ENCODE measurements at regions not wholly inside any gene's neighbourhood (a gene's known extent, or its start where the extent isn't known, plus 50 kb on each side); places are given as distances from the start of the nearest gene placed in this dataset.
"Not testable (repeated sequence)": the region's sequence is repeated elsewhere in the genome, so short reads cannot be mapped to it uniquely, and the experiment has no call there.

DNA sequence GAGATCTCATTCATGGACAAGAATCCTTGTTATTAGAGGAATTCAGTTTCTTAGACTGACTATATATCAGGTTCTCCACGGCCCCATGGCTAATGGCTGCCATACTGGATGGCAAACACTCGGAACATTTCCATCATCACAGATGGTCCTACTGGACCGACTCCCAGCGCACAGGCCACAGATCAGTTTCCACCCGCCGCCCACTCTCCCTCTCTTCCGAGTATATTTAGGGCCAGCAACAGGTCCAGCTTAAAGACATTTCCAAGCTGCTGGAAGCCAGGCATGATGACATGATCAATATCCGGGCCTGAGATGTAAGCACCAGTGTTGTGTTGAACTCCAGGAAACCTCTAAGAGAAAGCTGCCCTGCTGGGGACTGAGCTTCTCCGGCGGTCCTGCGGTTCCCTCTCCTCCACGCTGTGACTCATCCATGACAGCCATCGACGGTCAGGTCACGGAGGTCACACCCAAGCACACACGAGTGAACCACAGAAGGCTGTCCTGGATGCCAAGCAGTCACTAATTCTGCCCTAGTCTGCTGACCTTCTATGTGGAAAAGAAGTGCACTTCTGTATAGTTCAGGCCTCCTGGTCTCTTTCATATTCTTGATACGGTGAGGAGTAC, 64.4 kb upstream of the LPCAT1 start:
- DNase-seq, ATAC-seq: not testable (repeated sequence)

DNA sequence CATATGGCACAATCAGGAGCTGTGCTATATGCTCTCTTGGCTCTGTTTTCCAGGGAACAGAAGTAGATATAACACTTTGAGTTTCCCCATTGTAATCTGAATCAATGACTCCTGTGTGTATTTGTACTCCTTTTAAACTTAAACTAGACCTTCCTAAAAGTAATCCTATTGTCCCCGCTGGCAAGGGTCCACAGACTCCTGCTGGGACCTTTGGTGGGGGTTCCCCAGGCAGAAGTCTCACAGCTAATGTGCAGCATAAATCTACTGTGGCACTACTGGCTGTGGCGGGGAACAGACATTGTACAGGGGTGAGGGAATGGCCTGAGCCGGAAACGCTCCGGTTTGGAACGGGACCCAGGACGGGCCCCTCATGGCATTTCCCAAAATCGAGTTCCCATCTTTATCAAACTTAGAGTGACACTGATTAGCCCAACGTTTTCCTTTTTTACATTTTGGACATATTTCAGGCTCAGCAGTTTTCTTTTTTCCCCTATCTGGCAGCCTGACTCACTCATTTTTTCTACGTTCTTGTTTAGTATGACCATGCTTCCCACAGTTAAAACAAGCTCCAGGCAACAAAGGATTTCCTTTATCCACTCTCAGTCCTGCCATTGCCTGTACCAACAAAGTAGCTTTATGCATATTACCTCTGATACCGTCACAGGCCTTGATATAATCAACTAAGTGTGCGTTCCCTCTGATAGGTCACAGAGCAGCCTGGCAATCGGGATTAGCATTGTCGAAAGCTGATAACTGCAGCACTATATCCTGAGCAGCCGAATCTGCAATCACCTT, 59.5 kb upstream of the LPCAT1 start:
- DNase-seq, ATAC-seq: not testable (repeated sequence)

DNA sequence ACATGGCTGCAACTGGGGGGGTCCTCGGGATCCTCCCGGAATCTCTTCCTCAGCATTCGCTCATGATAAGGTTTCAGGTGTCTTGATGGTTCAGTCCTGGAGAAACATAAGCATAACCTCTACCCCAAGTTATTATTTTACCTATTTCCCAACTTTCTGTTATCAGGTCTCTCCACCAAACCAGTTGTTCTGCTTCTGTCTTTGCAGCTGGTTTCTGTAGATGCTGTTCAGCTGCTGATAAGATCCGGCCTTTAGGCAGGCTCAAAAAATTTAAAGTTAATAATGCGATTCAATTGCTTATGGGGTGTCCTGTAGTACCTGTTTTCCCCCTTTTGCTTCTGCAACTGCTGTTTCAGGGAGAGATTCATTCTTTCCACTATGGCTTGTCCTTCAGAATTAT, 55.6 kb upstream of the LPCAT1 start:
- ATAC-seq, DNase-seq: not testable (repeated sequence)

DNA sequence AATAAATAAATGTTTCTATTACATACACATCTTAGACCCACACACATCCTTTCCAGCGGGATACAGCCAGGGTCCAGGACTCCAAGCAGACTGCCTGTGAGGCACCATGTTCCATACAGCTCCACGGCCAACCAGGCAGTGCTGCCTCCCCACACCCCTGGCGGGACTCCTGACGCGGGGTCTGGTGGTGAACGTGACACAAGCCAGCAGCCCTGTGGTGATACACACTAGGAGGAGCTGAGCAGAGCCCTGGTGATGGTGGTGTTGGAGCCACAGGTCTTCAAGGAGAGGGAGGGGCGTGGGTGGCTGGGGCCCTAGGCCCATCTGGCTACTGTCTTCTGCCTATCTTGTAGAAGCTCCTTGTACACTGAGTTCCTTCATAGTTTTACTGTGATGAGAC, 53.1 kb upstream of the LPCAT1 start:
- peak; percentile 23 for ATAC-seq
- not testable (repeated sequence) for DNase-seq

DNA sequence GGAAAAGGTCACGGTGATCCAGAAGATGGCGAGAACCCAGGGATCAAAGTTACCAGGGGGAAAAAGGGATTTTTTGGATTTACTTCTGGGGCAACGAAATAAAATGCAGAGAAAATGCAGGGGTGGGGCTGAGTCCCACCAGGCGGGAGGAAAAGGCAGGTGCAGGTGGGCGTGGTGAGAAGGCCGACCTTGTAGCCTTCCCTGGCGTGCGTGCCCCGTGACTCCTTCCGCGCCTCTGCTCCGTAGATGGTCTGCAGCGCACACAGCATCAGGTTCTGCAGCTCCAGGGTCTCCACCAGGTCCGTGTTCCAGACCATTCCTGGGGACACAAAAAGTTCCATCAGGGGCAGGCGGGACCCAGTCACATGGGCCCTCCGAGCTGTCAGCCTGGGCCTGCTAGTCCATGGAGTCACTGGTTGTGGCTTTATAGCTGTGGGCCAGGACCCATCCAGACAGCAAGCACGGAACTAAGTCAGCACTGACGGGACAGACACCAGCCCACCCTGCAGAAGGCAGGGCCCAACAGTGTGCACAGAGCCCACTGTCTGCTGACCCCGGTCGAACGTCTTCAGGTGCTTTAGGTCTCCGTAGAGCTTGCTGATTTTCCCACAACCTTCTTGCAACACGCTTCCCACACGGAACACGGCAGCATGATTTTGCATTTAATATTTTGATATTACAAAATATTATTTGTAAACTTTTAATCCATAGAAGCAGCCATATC, 52.4 kb upstream of the LPCAT1 start:
- not testable (repeated sequence) for DNase-seq, ATAC-seq

- not testable (repeated sequence) for DNase-seq, ATAC-seq
These were observed 51.7 kb upstream of the LPCAT1 start for GRCh38 chr5:1575491-1575890.

DNA sequence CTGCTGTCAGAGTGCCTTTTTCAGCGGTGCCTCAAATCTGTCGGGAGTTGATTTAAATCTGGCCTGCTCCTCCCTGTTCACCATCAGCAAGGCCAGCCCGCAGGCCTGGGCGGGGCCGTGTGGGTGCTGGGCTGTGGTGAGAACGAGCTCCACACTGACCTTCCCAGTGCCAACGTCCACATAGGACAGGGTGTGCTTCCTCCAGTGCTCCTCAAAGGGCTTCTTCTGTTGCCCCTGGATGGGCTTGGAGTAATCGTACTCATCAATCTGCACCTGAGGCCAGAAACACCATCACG, 50.2 kb upstream of the LPCAT1 start:
- ATAC-seq, DNase-seq: not testable (repeated sequence)

- not testable (repeated sequence) for ATAC-seq, DNase-seq
These were observed 49.7 kb upstream of the LPCAT1 start for GRCh38 chr5:1573217-1574022.
